GM04503 (cell line): ENCODE measurements at regions not wholly inside any gene's neighbourhood (a gene's known extent, or its start where the extent isn't known, plus 50 kb on each side); places are given as distances from the start of the nearest gene placed in this dataset.

Experiments used
- DNase-seq: peaks from one replicate; pipeline ENCODE4 v3.0.0-alpha.2; 2012; ENCODE audit warnings: low read depth

DNA sequence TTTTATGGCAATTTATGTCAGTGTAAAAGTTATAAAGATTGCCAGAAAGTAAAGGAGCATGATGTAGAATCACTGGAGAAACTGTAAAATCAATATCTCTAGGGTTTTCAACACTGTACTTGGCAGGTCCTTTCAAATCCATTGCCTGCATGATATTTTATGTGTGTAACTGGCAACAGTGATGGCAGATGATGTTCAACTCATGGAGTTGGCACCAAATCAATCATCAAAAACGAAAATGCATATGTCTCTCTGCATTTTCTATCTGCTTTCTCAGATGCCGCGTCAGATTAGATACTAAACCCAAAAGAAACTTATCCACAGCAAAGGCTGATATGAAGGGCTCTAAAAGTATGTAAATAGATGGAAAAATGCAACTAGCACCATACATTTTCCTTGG lies 1395.5 kb upstream of the PIK3C3 start:
- no peak for DNase-seq

DNA sequence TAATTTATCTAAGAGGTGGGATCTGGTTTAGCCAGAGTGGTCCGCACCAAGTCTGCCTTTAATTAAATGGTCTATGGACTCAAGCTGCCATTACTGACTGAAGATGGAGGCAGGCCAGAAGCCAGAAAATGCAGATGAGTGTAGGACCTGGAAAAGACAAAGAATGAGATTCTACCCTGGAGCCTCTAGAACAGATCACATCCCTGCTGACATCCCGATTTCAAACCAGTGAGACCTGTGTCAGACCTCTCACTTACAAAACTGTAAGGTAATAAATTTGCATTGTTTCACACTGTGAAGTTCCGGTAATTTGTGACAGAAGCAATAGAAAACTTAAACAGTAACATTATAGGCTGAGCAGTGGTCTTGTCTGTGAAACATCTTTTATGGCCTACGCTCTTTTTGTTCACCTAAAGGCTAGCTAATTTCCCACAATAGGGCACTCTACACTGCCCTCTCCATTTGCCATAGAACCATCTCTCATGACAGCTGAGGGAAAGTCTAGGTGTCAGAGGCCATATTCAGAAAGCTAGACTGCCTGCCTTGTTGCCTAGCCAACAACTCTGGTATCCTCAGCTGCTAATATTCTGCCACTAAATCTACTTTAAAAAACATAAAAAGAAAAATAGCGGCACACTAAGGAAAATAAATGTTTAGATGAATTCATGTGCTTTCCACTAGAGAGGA lies 1396.2 kb upstream of the PIK3C3 start:
- DNase-seq = no peak

- DNase-seq = no peak
These were observed 1399.1 kb upstream of the PIK3C3 start for GRCh38 chr18:40555914-40556313.

DNA sequence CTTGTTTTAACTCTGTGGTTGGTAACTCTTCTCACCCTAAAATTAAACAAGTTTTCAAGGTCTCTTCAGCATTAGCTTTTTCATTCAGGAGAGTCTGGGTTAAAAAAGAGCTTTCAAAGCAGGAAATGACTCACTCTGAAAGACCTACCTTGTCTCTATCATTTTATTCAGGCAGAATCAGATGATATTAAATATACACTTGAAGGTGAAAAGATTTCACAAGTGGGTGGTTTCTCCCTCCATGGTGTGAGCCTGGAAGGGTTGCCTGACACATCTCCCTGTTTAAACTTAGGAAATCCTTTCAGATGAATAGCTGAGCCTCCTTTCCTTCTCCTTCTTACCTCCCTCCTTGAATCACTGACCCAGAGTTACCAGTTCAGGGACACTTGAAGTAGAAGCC lies 1402.0 kb upstream of the PIK3C3 start:
- DNase-seq = no peak

GRCh38 chr18:40546875-40547274 lies 1408.2 kb upstream of the PIK3C3 start:
- DNase-seq = no peak

DNA sequence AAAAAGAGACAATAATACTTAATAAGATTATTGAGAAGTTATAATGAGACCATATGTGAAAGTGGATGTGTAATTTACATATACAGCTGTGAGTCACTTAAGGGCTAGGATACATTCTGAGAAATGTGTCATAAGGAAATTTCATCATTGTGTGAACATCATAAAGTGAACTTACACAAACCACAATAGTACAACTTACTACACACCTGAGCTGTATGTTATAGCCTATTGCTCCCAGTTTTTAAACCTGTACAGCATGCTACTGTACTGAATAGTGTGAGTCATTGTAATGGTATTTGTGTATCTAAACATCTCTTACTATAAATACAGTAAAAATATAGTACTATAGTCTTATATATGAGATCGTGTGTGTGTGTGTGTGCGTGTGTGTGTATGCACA lies 1420.3 kb upstream of the PIK3C3 start:
- no peak for DNase-seq

DNA sequence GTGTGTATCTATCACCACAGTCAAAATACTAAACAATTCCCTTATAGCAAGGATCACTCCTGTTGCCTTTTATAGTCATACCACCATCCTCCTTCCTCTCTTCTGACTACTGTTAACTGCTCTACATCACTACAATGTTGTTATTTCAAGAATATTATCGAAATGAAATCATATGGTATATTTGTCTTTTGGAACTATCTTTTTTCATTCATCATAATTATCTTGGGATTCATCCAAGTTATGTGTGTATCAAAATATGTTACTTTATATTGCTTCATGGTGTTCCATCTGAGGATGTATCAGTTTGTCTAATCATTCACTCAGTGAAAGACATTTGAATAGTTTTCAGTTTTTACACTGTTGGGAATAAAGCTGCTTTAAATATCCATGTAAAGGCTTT lies 1423.0 kb upstream of the PIK3C3 start:
- no peak for DNase-seq

DNA sequence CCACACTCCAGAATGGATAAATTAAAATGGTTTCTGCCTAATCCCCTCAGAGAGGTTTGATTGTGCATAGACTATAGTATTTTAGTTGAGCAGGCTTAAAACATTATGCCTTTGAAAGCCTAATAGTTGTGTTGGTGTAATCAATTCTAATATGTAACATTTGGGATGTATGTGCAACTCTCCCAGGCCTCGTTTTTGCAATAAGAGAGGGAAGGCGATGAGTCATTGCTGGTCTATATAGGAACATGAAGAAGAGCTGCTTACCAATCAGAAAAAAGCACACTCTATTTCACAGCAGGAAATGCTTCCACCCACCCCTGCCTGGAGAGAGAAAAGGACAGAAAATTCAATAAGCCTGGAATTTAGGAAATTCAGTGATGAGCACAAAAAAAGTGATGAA lies 1424.0 kb upstream of the PIK3C3 start:
- no peak for DNase-seq

GRCh38 chr18:40529478-40529877 lies 1425.6 kb upstream of the PIK3C3 start:
- no peak for DNase-seq

GRCh38 chr18:40524881-40525280 lies 1430.2 kb upstream of the PIK3C3 start:
- DNase-seq = no peak

DNA sequence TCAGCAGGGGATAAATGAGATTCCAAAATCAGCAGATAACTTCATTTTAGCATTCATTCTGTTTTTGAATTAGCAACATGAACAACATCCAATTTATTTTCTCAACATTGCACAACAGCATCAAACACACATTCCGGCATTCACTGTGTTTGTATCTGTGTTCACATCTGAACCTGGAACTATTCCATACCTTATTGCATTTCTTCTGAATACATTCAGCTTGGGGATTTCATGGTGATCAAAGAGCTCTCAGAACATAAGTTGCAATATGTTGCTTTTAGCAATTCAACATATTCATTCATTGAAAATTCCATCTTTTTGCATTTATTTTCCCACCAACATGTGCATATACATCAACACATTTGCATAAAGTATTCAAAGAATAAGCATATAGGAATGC lies 1431.7 kb upstream of the PIK3C3 start:
- DNase-seq = no peak

GRCh38 chr18:40501026-40501425 lies 1454.0 kb upstream of the PIK3C3 start:
- DNase-seq = no peak

- no peak for DNase-seq
These were observed 1460.4 kb upstream of the PIK3C3 start for GRCh38 chr18:40494603-40495002.

- no peak for DNase-seq
These were observed 1461.7 kb upstream of the PIK3C3 start for GRCh38 chr18:40493316-40493715.

DNA sequence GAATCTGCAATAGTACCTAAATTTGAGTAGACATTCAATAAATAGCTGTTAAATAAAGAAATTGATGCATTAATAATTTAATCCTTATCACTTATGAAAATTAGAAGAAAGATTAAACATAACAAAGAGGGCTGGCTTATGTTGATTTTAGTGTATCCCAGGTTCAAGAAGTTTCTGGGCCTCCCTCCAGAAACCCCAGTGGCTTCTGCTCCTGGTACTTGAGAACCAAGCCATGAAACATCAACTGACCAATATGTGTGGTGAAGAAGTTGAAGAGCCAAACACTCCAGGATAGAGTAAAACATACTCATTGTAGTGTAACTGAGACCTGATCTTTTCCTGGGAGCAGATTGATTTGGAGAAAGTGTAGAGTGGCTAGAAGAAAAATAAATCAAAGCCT lies 1465.7 kb upstream of the PIK3C3 start:
- no peak for DNase-seq

- peak; percentile 35 for DNase-seq
These were observed 1469.7 kb upstream of the PIK3C3 start for GRCh38 chr18:40485318-40485717.

- DNase-seq = no peak
These were observed 1481.6 kb upstream of the PIK3C3 start for GRCh38 chr18:40473221-40474029.

GRCh38 chr18:40470723-40471122 lies 1484.3 kb upstream of the PIK3C3 start:
- no peak for DNase-seq

DNA sequence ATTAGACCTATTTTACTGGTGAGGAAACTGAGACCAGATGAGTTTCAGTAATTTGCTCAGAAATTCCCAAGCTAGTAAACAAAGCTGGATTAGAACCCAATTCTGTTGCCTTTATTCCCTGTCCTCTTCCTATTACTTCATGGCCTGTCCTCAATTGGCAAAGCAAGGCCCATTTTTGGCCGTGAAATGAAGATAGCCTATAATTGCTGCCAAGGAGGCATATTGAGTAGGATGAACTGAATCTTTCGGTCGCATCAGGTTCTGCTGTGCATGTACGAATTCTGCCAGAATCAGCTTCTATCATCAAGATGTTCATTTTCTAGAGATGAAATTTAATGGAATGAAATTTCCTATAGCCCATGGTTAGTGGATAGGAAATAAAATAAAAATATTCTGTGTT lies 1485.2 kb upstream of the PIK3C3 start:
- no peak for DNase-seq

- DNase-seq = no peak
These were observed 1485.7 kb upstream of the PIK3C3 start for GRCh38 chr18:40469316-40469715.

DNA sequence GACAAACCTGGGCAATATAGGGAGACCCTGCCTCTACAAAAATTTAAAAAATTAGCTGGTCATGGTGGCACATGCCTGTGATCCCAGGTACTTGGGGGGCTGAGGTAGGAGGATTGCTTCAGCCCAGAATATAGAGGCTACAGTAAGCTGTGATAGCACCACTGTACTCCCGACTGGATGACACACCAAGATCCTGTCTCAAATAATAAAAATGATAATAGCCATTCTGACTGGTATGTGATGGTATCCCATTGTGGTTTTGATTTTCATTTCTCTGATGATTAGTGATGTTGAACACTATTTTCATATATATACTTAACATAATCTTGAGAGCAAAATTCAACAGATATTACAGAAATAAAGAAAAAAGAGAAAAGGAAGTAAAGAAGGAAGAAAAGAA lies 1491.0 kb upstream of the PIK3C3 start:
- DNase-seq = no peak

GRCh38 chr18:40453903-40454302 lies 1501.1 kb upstream of the PIK3C3 start:
- no peak for DNase-seq

DNA sequence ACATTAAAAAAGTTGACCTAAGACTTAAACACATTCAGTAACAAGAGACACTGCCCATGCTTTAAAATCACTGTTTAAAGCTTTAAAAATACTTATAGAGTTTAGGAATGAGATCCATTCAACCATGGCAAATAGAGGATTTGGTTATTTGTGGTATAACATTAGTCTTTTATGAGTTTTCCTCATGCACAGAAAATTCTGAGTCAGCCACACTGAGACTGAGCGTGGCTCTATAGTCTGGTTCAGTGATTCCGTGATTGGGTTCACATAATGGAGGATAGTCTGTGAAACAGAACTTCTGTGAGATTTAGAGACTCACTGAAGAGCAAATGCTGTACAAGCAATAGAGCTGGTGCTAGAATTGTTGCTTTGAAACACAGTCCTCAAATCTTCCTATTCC lies 1502.4 kb upstream of the PIK3C3 start:
- no peak for DNase-seq

DNA sequence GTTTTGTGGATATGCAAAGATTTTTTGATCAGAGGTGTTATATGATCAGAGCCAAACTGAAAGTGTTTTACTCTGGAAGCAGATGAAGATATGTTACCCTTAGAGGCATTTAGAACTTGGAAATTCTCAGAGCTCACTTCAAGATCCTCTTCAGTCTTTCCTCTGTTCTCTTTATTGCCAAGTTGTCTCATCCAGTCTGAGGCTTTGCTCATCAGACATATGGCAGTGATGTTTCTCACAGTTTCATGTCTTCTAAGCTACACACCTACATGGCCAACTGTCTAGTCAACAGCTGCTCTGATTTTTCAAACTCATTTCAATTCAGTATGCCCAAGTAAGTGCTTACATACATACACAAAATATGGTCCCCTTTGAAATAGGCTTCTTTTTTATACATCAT lies 1504.3 kb upstream of the PIK3C3 start:
- no peak for DNase-seq
